ENCODE measurements at regions not wholly inside any gene's neighbourhood (a gene's known extent, or its start where the extent isn't known, plus 50 kb on each side); places are given as distances from the start of the nearest gene placed in this dataset.
"Not testable (repeated sequence)": the region's sequence is repeated elsewhere in the genome, so short reads cannot be mapped to it uniquely, and the experiment has no call there.

- no peak for DNase-seq (ENCODE audit: low read depth in 2 of 2)
These were observed 65.1 kb upstream of the RASD2 start for GRCh38 chr22:35475545-35475944.

GRCh38 chr22:35476341-35476740 is 64.3 kb upstream of the RASD2 start:
- DNase-seq (ENCODE audit: low read depth in 2 of 2): no peak

GRCh38 chr22:35477911-35478582 is 62.6 kb upstream of the RASD2 start:
- DNase-seq (ENCODE audit: low read depth in 2 of 2): peak; percentile 38 to 87

- DNase-seq (ENCODE audit: low read depth in 2 of 2): no peak
These were observed 62.0 kb upstream of the RASD2 start for GRCh38 chr22:35478633-35479107.

GRCh38 chr22:35479359-35479758 is 61.3 kb upstream of the RASD2 start:
- DNase-seq (ENCODE audit: low read depth in 2 of 2): no peak

GRCh38 chr22:35479985-35480550 is 60.6 kb upstream of the RASD2 start:
- peak in 1 of 2 donors; percentile 69 for DNase-seq (ENCODE audit: low read depth in 2 of 2)

GRCh38 chr22:35480627-35481550 is 59.7 kb upstream of the RASD2 start:
- DNase-seq (ENCODE audit: low read depth in 2 of 2): peak in 1 of 2 donors; percentile 9

- DNase-seq (ENCODE audit: low read depth in 2 of 2): no peak
These were observed 58.3 kb upstream of the RASD2 start for GRCh38 chr22:35482311-35482710.

- no peak for DNase-seq (ENCODE audit: low read depth in 2 of 2)
These were observed 57.7 kb upstream of the RASD2 start for GRCh38 chr22:35482974-35483373.

GRCh38 chr22:35483730-35484129 is 56.9 kb upstream of the RASD2 start:
- no peak for DNase-seq (ENCODE audit: low read depth in 2 of 2)

- no peak for DNase-seq (ENCODE audit: low read depth in 2 of 2)
These were observed 55.7 kb upstream of the RASD2 start for GRCh38 chr22:35484651-35485556.

- DNase-seq (ENCODE audit: low read depth in 2 of 2): no peak
These were observed 54.5 kb upstream of the RASD2 start for GRCh38 chr22:35486116-35486631.

GRCh38 chr22:35487623-35488022 is 53.0 kb upstream of the RASD2 start:
- not testable (repeated sequence) for DNase-seq (ENCODE audit: low read depth in 2 of 2)

- no peak for DNase-seq (ENCODE audit: low read depth in 2 of 2)
These were observed 52.1 kb upstream of the RASD2 start for GRCh38 chr22:35488513-35488912.

- no peak for DNase-seq (ENCODE audit: low read depth in 2 of 2)
These were observed 51.4 kb upstream of the RASD2 start for GRCh38 chr22:35489239-35489638.
